ENCODE measurements at regions not wholly inside any gene's neighbourhood (a gene's known extent, or its start where the extent isn't known, plus 50 kb on each side); places are given as distances from the start of the nearest gene placed in this dataset.
"Not testable (repeated sequence)": the region's sequence is repeated elsewhere in the genome, so short reads cannot be mapped to it uniquely, and the experiment has no call there.

DNA sequence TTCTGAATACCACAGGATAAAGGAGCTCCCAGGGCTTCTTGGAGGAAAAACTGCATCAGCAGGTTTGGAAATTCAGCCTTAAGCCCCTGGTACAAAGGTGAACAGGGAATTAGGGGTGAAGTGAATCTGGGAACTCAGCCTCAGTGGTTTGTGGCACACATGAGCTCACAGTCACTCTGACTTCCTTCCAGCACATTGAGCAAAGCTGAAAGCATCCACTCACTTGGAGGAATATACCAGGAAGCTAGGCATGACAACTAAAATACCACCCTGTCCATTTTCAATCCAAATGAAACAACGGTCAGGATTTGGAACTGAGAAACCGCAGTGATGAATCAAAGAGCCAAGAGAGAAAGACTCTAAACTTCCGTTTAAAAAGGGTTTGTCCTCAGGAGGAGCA lies 216.1 kb downstream of the ICOS start:
- peaks cover 14% of the 10 kb centered on the region for H3K4me1 ChIP-seq (ENCODE audit: insufficient read depth, low read length)
- no peaks in the 10 kb centered on the region for H3K36me3 ChIP-seq (ENCODE audit: insufficient read depth, low read length)
- H3K9ac ChIP-seq (ENCODE audit: low read length): no peak overlapping the region
- H3K4me3 ChIP-seq (ENCODE audit: low read depth in 1 of 2, low read length in 2 of 2): no peak overlapping the region
- no peaks in the 10 kb centered on the region for H3K27me3 ChIP-seq (ENCODE audit: control insufficient read depth in 1 of 2, insufficient read depth in 2 of 2, low read length in 2 of 2)
- H3K27ac ChIP-seq (ENCODE audit: low read depth, low read length): no peak overlapping the region
- no peaks in the 10 kb centered on the region for H3K9me3 ChIP-seq (ENCODE audit: low read length)

DNA sequence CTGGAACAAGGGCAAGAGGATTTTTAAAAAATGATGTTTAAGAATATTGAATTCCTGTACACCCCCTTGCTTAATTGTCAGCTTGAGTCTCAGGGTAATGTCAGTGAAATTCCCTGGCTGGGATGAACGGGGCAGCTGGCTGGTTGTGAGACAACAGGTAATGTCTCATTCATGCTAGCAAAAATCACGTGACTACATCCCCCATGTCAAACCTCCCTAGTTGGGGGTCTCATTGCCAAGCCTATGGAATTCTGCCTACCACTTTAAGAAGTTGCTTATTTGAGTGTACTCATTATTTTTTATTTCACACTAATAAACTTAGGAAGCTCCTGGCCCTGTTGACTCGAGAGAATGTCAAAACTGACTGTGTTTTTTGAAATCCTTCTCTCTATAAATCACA lies 218.3 kb downstream of the ICOS start:
- no peaks in the 10 kb centered on the region for H3K36me3 ChIP-seq (ENCODE audit: insufficient read depth, low read length)
- H3K4me1 ChIP-seq (ENCODE audit: insufficient read depth, low read length): peaks cover 14% of the 10 kb centered on the region
- H3K9ac ChIP-seq (ENCODE audit: low read length): no peak overlapping the region
- H3K4me3 ChIP-seq (ENCODE audit: low read depth in 1 of 2, low read length in 2 of 2): no peak overlapping the region
- H3K9me3 ChIP-seq (ENCODE audit: low read length): no peaks in the 10 kb centered on the region
- H3K27me3 ChIP-seq (ENCODE audit: control insufficient read depth in 1 of 2, insufficient read depth in 2 of 2, low read length in 2 of 2): no peaks in the 10 kb centered on the region
- no peak overlapping the region for H3K27ac ChIP-seq (ENCODE audit: low read depth, low read length)

DNA sequence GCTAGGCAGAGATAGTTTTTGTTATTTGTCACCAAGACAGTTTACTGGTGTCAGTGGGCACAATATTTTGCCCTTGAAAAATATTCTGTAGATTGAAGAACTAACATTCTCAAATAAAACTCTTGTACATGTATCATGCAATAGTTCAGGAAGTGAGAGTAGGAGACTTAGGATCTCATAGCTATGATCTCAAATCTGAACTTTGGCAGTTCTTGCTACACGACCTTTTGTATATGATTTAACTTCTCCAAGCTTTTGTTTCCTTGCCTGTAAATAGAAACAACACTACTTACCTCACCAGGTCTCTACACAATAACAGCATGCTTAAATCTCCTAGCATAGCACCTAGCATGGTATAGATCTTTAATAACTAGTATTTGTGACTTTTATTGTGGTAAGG lies 219.9 kb downstream of the ICOS start:
- H3K9me3 ChIP-seq (ENCODE audit: low read length): no peaks in the 10 kb centered on the region
- no peak overlapping the region for H3K27ac ChIP-seq (ENCODE audit: low read depth, low read length)
- H3K4me3 ChIP-seq (ENCODE audit: low read depth in 1 of 2, low read length in 2 of 2): no peak overlapping the region
- H3K36me3 ChIP-seq (ENCODE audit: insufficient read depth, low read length): no peaks in the 10 kb centered on the region
- no peak overlapping the region for H3K9ac ChIP-seq (ENCODE audit: low read length)
- no peaks in the 10 kb centered on the region for H3K27me3 ChIP-seq (ENCODE audit: control insufficient read depth in 1 of 2, insufficient read depth in 2 of 2, low read length in 2 of 2)
- H3K4me1 ChIP-seq (ENCODE audit: insufficient read depth, low read length): peaks cover 14% of the 10 kb centered on the region

- Histone ChIP-seq H3K4me1 (ENCODE audit: insufficient read depth, low read length) (peaks cover 6% of the 10 kb centered on the region), H3K9me3 (ENCODE audit: low read length) (no peaks in the 10 kb centered on the region), H3K36me3 (ENCODE audit: insufficient read depth, low read length) (no peaks in the 10 kb centered on the region), H3K4me3 (ENCODE audit: low read depth in 1 of 2, low read length in 2 of 2) (no peak overlapping the region), H3K27me3 (ENCODE audit: control insufficient read depth in 1 of 2, insufficient read depth in 2 of 2, low read length in 2 of 2) (no peaks in the 10 kb centered on the region), H3K9ac (ENCODE audit: low read length) (no peak overlapping the region), H3K27ac (ENCODE audit: low read depth, low read length) (no peak overlapping the region)
Measured at GRCh38 chr2:204157684-204158083, 221.1 kb downstream of the ICOS start.

- H3K27ac ChIP-seq (ENCODE audit: low read depth, low read length): no peak overlapping the region
- H3K27me3 ChIP-seq (ENCODE audit: control insufficient read depth in 1 of 2, insufficient read depth in 2 of 2, low read length in 2 of 2): no peaks in the 10 kb centered on the region
- H3K9me3 ChIP-seq (ENCODE audit: low read length): no peaks in the 10 kb centered on the region
- no peak overlapping the region for H3K9ac ChIP-seq (ENCODE audit: low read length)
- H3K4me3 ChIP-seq (ENCODE audit: low read depth in 1 of 2, low read length in 2 of 2): no peak overlapping the region
- H3K36me3 ChIP-seq (ENCODE audit: insufficient read depth, low read length): no peaks in the 10 kb centered on the region
- H3K4me1 ChIP-seq (ENCODE audit: insufficient read depth, low read length): no peaks in the 10 kb centered on the region
Measured at GRCh38 chr2:204159526-204159925, 223.0 kb downstream of the ICOS start.

GRCh38 chr2:204160989-204161388 lies 224.4 kb downstream of the ICOS start:
- Histone ChIP-seq H3K27ac (ENCODE audit: low read depth, low read length) (no peak overlapping the region), H3K4me3 (ENCODE audit: low read depth in 1 of 2, low read length in 2 of 2) (no peak overlapping the region), H3K27me3 (ENCODE audit: control insufficient read depth in 1 of 2, insufficient read depth in 2 of 2, low read length in 2 of 2) (no peaks in the 10 kb centered on the region), H3K4me1 (ENCODE audit: insufficient read depth, low read length) (no peaks in the 10 kb centered on the region), H3K36me3 (ENCODE audit: insufficient read depth, low read length) (no peaks in the 10 kb centered on the region), H3K9me3 (ENCODE audit: low read length) (no peaks in the 10 kb centered on the region), H3K9ac (ENCODE audit: low read length) (no peak overlapping the region)

GRCh38 chr2:204161886-204162285 lies 225.3 kb downstream of the ICOS start:
- Histone ChIP-seq H3K9ac (ENCODE audit: low read length) (no peak overlapping the region), H3K27ac (ENCODE audit: low read depth, low read length) (no peak overlapping the region), H3K27me3 (ENCODE audit: control insufficient read depth in 1 of 2, insufficient read depth in 2 of 2, low read length in 2 of 2) (no peaks in the 10 kb centered on the region), H3K4me3 (ENCODE audit: low read depth in 1 of 2, low read length in 2 of 2) (no peak overlapping the region), H3K4me1 (ENCODE audit: insufficient read depth, low read length) (no peaks in the 10 kb centered on the region), H3K9me3 (ENCODE audit: low read length) (no peaks in the 10 kb centered on the region), H3K36me3 (ENCODE audit: insufficient read depth, low read length) (no peaks in the 10 kb centered on the region)

- no peak overlapping the region for H3K9ac ChIP-seq (ENCODE audit: low read length)
- H3K4me1 ChIP-seq (ENCODE audit: insufficient read depth, low read length): no peaks in the 10 kb centered on the region
- H3K9me3 ChIP-seq (ENCODE audit: low read length): no peaks in the 10 kb centered on the region
- H3K27ac ChIP-seq (ENCODE audit: low read depth, low read length): no peak overlapping the region
- no peak overlapping the region for H3K4me3 ChIP-seq (ENCODE audit: low read depth in 1 of 2, low read length in 2 of 2)
- no peaks in the 10 kb centered on the region for H3K36me3 ChIP-seq (ENCODE audit: insufficient read depth, low read length)
- H3K27me3 ChIP-seq (ENCODE audit: control insufficient read depth in 1 of 2, insufficient read depth in 2 of 2, low read length in 2 of 2): no peaks in the 10 kb centered on the region
Measured at GRCh38 chr2:204166961-204167360, 230.4 kb downstream of the ICOS start.

DNA sequence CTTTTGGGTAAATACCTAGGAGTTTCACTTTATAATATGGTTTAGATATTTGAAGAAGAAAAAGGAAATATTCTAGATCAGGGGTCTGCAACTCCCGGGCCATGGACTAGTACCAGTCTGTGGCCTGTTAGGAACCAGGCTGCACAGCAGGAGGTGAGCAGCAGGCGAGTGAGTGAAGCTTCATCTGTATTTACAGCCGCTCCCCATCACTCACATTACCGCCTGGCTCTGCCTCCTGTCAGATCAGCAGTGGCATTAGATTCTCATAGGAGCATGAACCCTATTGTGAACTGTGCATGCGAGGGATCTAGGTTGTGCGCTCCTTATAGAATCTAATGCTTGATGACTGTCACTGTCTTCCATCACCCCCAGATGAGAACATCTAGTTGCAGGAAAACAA lies 231.1 kb downstream of the ICOS start:
- H3K27me3 ChIP-seq (ENCODE audit: control insufficient read depth in 1 of 2, insufficient read depth in 2 of 2, low read length in 2 of 2); H3K27ac ChIP-seq (ENCODE audit: low read depth, low read length); H3K9ac ChIP-seq (ENCODE audit: low read length); H3K4me3 ChIP-seq (ENCODE audit: low read depth in 1 of 2, low read length in 2 of 2); H3K36me3 ChIP-seq (ENCODE audit: insufficient read depth, low read length); H3K4me1 ChIP-seq (ENCODE audit: insufficient read depth, low read length); H3K9me3 ChIP-seq (ENCODE audit: low read length): not testable (repeated sequence)

DNA sequence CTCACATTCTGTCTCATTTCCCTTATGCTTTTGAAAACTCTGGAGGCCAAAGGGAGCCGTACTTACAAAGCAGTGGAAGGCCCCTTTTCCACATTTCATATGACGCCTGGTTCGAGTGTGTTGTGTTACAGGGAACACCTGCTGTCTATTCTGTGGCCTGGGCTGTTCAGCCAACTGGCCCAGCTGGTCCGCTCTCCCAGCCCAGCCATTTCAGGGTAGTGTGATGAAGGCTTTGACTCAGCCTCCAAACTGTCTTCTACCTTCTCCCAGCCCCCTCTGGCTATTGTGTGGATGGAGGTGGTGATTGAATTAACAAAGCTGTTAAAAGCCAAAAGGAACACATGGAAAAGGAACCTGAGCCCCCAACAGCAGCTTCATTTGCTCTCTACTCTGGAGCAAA lies 233.8 kb downstream of the ICOS start:
- H3K27ac ChIP-seq (ENCODE audit: low read depth, low read length): no peak overlapping the region
- H3K4me1 ChIP-seq (ENCODE audit: insufficient read depth, low read length): no peaks in the 10 kb centered on the region
- no peaks in the 10 kb centered on the region for H3K27me3 ChIP-seq (ENCODE audit: control insufficient read depth in 1 of 2, insufficient read depth in 2 of 2, low read length in 2 of 2)
- no peak overlapping the region for H3K9ac ChIP-seq (ENCODE audit: low read length)
- H3K36me3 ChIP-seq (ENCODE audit: insufficient read depth, low read length): no peaks in the 10 kb centered on the region
- H3K4me3 ChIP-seq (ENCODE audit: low read depth in 1 of 2, low read length in 2 of 2): no peak overlapping the region
- H3K9me3 ChIP-seq (ENCODE audit: low read length): no peaks in the 10 kb centered on the region

- H3K27ac ChIP-seq (ENCODE audit: low read depth, low read length): no peak overlapping the region
- H3K9me3 ChIP-seq (ENCODE audit: low read length): no peaks in the 10 kb centered on the region
- H3K4me1 ChIP-seq (ENCODE audit: insufficient read depth, low read length): no peaks in the 10 kb centered on the region
- H3K4me3 ChIP-seq (ENCODE audit: low read depth in 1 of 2, low read length in 2 of 2): no peak overlapping the region
- no peak overlapping the region for H3K9ac ChIP-seq (ENCODE audit: low read length)
- H3K27me3 ChIP-seq (ENCODE audit: control insufficient read depth in 1 of 2, insufficient read depth in 2 of 2, low read length in 2 of 2): no peaks in the 10 kb centered on the region
- no peaks in the 10 kb centered on the region for H3K36me3 ChIP-seq (ENCODE audit: insufficient read depth, low read length)
Measured at GRCh38 chr2:204171432-204172144, 235.0 kb downstream of the ICOS start.

GRCh38 chr2:204172145-204172600 lies 235.6 kb downstream of the ICOS start:
- Histone ChIP-seq H3K27ac (ENCODE audit: low read depth, low read length) (no peak overlapping the region), H3K27me3 (ENCODE audit: control insufficient read depth in 1 of 2, insufficient read depth in 2 of 2, low read length in 2 of 2) (no peaks in the 10 kb centered on the region), H3K36me3 (ENCODE audit: insufficient read depth, low read length) (no peaks in the 10 kb centered on the region), H3K9me3 (ENCODE audit: low read length) (no peaks in the 10 kb centered on the region), H3K4me3 (ENCODE audit: low read depth in 1 of 2, low read length in 2 of 2) (no peak overlapping the region), H3K9ac (ENCODE audit: low read length) (no peak overlapping the region), H3K4me1 (ENCODE audit: insufficient read depth, low read length) (no peaks in the 10 kb centered on the region)
